Caco-2 (cell line): ENCODE measurements at regions not wholly inside any gene's neighbourhood (a gene's known extent, or its start where the extent isn't known, plus 50 kb on each side); places are given as distances from the start of the nearest gene placed in this dataset.

Experiments used
- BruUV-seq: library from RNA; stranded (reverse); fragments of 400-500 nt; replicated peaks from 2 replicates; lab custom pipeline; 2021; lab: Mats Ljungman, UMichigan
- CTCF ChIA-PET: fragments of 300-600 bp; sonication (Branson Sonifier 250); formaldehyde crosslinking; loops from one replicate; lab custom pipeline; 2022; ENCODE audit warnings: antibody characterized with exemption; lab: Charles Lee
- POLR2A ChIA-PET: fragments of 300-600 bp; sonication (Branson Sonifier 250); formaldehyde crosslinking; loops from one replicate; lab custom pipeline; 2022; ENCODE audit warnings: antibody characterized with exemption; lab: Charles Lee
- DNase-seq, 2 experiments: peaks; one replicate each; pipeline versions ENCODE4 v3.0.0 to v3.0.0-alpha.2; 2020 to 2022
- H3K27me3 ChIP-seq: replicated peaks from 2 replicates; pipeline ENCODE4 v1.6.0; 2011; ENCODE audit warnings: low read length; ENCODE audit not compliant: control insufficient read depth, insufficient read depth
- H3K36me3 ChIP-seq: 2 replicates; pipeline ENCODE4 v1.5.1; 2011; ENCODE audit warnings: low read length; ENCODE audit not compliant: control insufficient read depth, insufficient read depth
- H3K4me1 ChIP-seq: fragments of 250-450 bp; sonication (Bioruptor Pico); 2 replicates; pipeline ENCODE4 v1.5.1; 2020; ENCODE audit warnings: mild to moderate bottlenecking
- H3K4me3 ChIP-seq: 2 replicates; pipeline ENCODE4 v1.5.1; 2011; ENCODE audit warnings: low read depth, mild to moderate bottlenecking, control low read depth, low read length
- H3K9me3 ChIP-seq: fragments of 250-450 bp; sonication (Bioruptor Pico); 2 replicates; pipeline ENCODE4 v1.5.1; 2020; ENCODE audit warnings: mild to moderate bottlenecking, moderate library complexity
- H3K27ac Mint-ChIP-seq: one replicate; pipeline ENCODE4 v1.8.0; 2022; ENCODE audit warnings: mixed read lengths; ENCODE audit not compliant: unreplicated experiment
- H3K27me3 Mint-ChIP-seq: one replicate; pipeline ENCODE4 v1.8.0; 2022; ENCODE audit warnings: mixed read lengths; ENCODE audit not compliant: insufficient read depth, unreplicated experiment
- H3K36me3 Mint-ChIP-seq: one replicate; pipeline ENCODE4 v1.8.0; 2022; ENCODE audit warnings: mild to moderate bottlenecking, mixed read lengths; ENCODE audit not compliant: insufficient read depth, unreplicated experiment
- H3K4me1 Mint-ChIP-seq: one replicate; pipeline ENCODE4 v1.8.0; 2022; ENCODE audit warnings: low read depth, mixed read lengths; ENCODE audit not compliant: unreplicated experiment
- H3K4me3 Mint-ChIP-seq: one replicate; pipeline ENCODE4 v1.8.0; 2022; ENCODE audit warnings: mild to moderate bottlenecking, moderate library complexity, mixed read lengths; ENCODE audit not compliant: unreplicated experiment
- H3K9me3 Mint-ChIP-seq: one replicate; pipeline ENCODE4 v1.8.0; 2022; ENCODE audit warnings: mixed read lengths; ENCODE audit not compliant: unreplicated experiment
- CTCF ChIP-seq, 2 experiments: fragments of 200-600 bp in 1 of 2; IDR thresholded peaks; 1 replicate in 1 of 2; 2 replicates in 1 of 2; pipeline versions ENCODE4 v1.5.1 to v1.8.0; 2011 to 2022; ENCODE audit warnings: antibody characterized with exemption in 1 of 2, control low read depth in 1 of 2, inconsistent platforms in 1 of 2, low read depth in 1 of 2, low read length in 1 of 2, mild to moderate bottlenecking in 1 of 2, moderate library complexity in 1 of 2; ENCODE audit not compliant: insufficient read depth in 1 of 2, severe bottlenecking in 1 of 2, unreplicated experiment in 1 of 2
- intact Hi-C: fragments of 100-400 bp; cut with micrococcal nuclease; formaldehyde crosslinking; loops from one replicate; pipeline ENCODE4 v1.10.0; 2022; ENCODE audit not compliant: unreplicated experiment

DNA sequence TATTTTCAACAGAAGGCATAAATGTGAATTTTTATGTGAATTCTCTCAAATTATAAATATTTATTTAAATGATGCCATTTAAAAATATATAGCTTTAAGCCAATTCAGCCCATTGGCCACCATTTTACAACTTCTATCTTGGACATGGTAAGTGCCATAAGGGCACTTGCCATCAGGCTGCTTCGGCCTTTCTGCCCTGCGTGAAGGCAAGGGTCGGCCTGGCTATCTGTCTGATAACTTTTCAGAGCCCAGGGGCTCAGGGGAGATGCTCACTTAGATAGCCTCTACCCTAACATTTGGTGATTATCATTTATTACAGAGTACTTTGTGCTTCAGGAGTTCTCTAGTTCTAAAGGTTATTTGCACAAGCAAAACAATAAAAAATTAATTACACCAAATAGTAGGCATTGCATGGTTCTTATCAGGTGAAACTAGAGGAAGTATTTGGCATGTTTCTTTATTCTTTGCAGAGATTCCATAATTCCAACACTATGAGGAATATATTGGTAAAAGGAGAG, 62.4 kb upstream of the MBNL1 start:
- CTCF ChIA-PET: no interaction called here
- H3K27me3 ChIP-seq: no peaks in the 10 kb centered on the region
- intact Hi-C loops: no loop called here
- no peak overlapping the region for H3K4me3 Mint-ChIP-seq
- no peak overlapping the region for H3K27ac Mint-ChIP-seq
- peaks cover 10% of the 10 kb centered on the region for H3K4me1 ChIP-seq
- H3K4me3 ChIP-seq: no peak overlapping the region
- DNase-seq: no peak
- no peaks in the 10 kb centered on the region for H3K9me3 Mint-ChIP-seq
- H3K9me3 ChIP-seq: no peaks in the 10 kb centered on the region
- no TSS peak for BruUV-seq
- no peaks in the 10 kb centered on the region for H3K36me3 Mint-ChIP-seq
- H3K36me3 ChIP-seq: no peaks in the 10 kb centered on the region
- peaks cover 23% of the 10 kb centered on the region for H3K4me1 Mint-ChIP-seq
- H3K27me3 Mint-ChIP-seq: no peaks in the 10 kb centered on the region
- no peak for TF ChIP-seq CTCF (IDR thresholded peaks at IDR 0.05; ENCODE audit: insufficient read depth in 1 of 2, low read depth in 1 of 2, low read length in 1 of 2, severe bottlenecking in 1 of 2, unreplicated experiment in 1 of 2)
- POLR2A ChIA-PET: no interaction called here

DNA sequence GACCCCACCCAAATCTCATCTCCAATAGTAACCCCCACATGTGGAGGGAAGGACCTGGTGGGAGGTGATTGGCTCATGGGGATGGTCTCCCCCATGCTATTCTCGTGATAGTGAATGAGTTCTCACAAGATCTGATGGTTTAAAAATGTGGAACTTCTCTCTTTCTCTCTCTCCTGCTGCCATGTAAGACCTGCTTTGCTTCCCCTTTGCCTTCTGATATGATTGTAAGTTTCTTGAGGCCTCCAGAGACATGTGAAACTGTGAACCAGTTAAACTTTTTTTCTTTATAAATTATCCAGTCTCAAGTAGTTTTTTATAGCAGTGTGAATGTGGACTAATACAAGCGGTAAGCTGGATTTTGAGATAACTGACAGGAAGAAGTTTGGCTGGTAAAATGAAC, 60.3 kb upstream of the MBNL1 start:
- Histone ChIP-seq H3K4me1 (peaks cover 4% of the 10 kb centered on the region; the same call in 1 of the 2 replicates), H3K27me3 (no peaks in the 10 kb centered on the region), H3K4me3 (no peak overlapping the region), H3K9me3 (no peaks in the 10 kb centered on the region), H3K36me3 (no peaks in the 10 kb centered on the region)
- no peak overlapping the region for H3K27ac Mint-ChIP-seq
- CTCF ChIA-PET: no interaction called here
- H3K9me3 Mint-ChIP-seq: no peaks in the 10 kb centered on the region
- intact Hi-C loops: no loop called here
- TF ChIP-seq CTCF (IDR thresholded peaks at IDR 0.05; ENCODE audit: insufficient read depth in 1 of 2, low read depth in 1 of 2, low read length in 1 of 2, severe bottlenecking in 1 of 2, unreplicated experiment in 1 of 2): no peak
- POLR2A ChIA-PET: no interaction called here
- peaks cover 14% of the 10 kb centered on the region for H3K4me1 Mint-ChIP-seq
- no peak overlapping the region for H3K4me3 Mint-ChIP-seq
- BruUV-seq: no TSS peak
- no peaks in the 10 kb centered on the region for H3K27me3 Mint-ChIP-seq
- H3K36me3 Mint-ChIP-seq: no peaks in the 10 kb centered on the region
- no peak for DNase-seq

DNA sequence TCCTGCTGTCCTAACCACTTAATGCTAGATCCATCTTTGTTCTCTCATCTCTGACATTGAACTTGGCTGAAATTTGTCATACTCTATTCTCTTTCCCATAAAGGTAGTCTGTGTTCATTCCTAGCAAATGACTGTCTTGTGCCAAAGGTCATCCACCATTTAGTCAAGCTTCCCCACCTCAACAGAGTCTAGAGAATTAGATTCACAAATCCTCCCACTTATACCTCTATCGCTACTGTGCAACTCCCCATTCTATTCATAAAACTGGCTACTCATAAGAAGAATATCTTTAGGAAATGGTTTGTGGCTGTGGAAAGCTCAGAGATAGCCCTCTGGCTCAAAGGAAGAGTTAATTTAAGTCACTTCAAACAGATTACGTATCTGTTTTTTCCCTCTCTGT, 59.7 kb upstream of the MBNL1 start:
- no peak overlapping the region for H3K27ac Mint-ChIP-seq
- CTCF ChIA-PET: no interaction called here
- H3K4me3 Mint-ChIP-seq: no peak overlapping the region
- Histone ChIP-seq H3K9me3 (no peaks in the 10 kb centered on the region), H3K4me3 (no peak overlapping the region), H3K27me3 (no peaks in the 10 kb centered on the region), H3K4me1 (peaks cover 4% of the 10 kb centered on the region; the same call in 1 of the 2 replicates), H3K36me3 (no peaks in the 10 kb centered on the region)
- no peaks in the 10 kb centered on the region for H3K9me3 Mint-ChIP-seq
- no TSS peak for BruUV-seq
- TF ChIP-seq CTCF (IDR thresholded peaks at IDR 0.05; ENCODE audit: insufficient read depth in 1 of 2, low read depth in 1 of 2, low read length in 1 of 2, severe bottlenecking in 1 of 2, unreplicated experiment in 1 of 2): no peak
- POLR2A ChIA-PET: no interaction called here
- intact Hi-C loops: no loop called here
- no peak for DNase-seq
- no peaks in the 10 kb centered on the region for H3K27me3 Mint-ChIP-seq
- H3K4me1 Mint-ChIP-seq: peaks cover 13% of the 10 kb centered on the region
- H3K36me3 Mint-ChIP-seq: no peaks in the 10 kb centered on the region
